ENCODE measurements at regions not wholly inside any gene's neighbourhood (a gene's known extent, or its start where the extent isn't known, plus 50 kb on each side); places are given as distances from the start of the nearest gene placed in this dataset.

DNA sequence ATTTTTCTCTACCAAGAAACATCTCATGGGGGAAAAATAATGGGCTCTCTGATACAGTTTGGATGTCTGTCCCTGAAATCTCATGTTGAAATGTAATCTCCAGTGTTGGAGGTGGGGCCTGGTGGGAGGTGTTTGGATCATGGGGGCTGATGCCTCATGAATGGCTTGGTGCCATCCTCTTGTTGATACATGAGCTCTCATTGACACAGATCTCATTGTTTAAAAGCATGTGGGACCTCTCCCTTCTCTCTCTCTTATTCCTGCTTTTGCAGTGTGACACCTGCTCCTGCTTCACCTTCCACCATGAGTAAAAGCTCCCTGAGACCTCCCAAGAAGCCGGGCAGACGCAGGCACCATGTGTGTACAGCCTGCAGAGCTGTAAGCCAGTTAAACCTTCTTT lies 332.5 kb upstream of the NRIP1 start:
- TF ChIP-seq, protein P1, sequence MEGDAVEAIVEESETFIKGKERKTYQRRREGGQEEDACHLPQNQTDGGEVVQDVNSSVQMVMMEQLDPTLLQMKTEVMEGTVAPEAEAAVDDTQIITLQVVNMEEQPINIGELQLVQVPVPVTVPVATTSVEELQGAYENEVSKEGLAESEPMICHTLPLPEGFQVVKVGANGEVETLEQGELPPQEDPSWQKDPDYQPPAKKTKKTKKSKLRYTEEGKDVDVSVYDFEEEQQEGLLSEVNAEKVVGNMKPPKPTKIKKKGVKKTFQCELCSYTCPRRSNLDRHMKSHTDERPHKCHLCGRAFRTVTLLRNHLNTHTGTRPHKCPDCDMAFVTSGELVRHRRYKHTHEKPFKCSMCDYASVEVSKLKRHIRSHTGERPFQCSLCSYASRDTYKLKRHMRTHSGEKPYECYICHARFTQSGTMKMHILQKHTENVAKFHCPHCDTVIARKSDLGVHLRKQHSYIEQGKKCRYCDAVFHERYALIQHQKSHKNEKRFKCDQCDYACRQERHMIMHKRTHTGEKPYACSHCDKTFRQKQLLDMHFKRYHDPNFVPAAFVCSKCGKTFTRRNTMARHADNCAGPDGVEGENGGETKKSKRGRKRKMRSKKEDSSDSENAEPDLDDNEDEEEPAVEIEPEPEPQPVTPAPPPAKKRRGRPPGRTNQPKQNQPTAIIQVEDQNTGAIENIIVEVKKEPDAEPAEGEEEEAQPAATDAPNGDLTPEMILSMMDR (conservative IDR thresholded peaks at IDR 0.05 in 1 of 2, IDR thresholded peaks at IDR 0.05 in 1 of 2; ENCODE audit: extremely low read depth in 1 of 2, insufficient read depth in 1 of 2, low read depth in 1 of 2, low read length in 2 of 2) = no peak
- TF ChIP-seq EZH2 (IDR thresholded peaks at IDR 0.05; ENCODE audit: borderline replicate concordance, low read length) = no peak
